ENCODE measurements at regions not wholly inside any gene's neighbourhood (a gene's known extent, or its start where the extent isn't known, plus 50 kb on each side); places are given as distances from the start of the nearest gene placed in this dataset.

DNA sequence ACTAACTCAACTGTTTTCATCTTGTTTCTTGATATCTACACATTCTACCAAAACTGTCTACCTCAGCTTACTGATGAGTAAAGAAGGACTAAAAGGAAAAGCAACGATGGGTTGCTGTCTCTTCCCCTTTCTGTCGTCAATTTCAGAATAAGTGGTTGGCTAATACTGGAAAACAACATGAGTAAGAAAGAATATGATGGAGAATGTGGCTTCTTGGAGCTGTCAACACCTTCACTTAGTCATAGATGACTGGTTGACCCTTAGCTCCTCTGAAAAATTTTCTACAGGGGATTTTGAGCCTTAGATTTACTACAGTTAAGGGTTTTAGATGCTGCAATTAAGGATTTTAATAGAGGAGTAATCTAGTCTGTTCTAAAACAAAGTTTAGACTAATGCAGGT, 797.9 kb downstream of the TLE4 start:
- TF ChIP-seq CTCF (IDR thresholded peaks at IDR 0.05): no peak
- no peak for TF ChIP-seq POLR2A (IDR thresholded peaks at IDR 0.05; ENCODE audit: low read depth)
- no peak for TF ChIP-seq POLR2AphosphoS5 (IDR thresholded peaks at IDR 0.05)
